NCI-H1048 (cell line): ENCODE measurements at regions not wholly inside any gene's neighbourhood (a gene's known extent, or its start where the extent isn't known, plus 50 kb on each side); places are given as distances from the start of the nearest gene placed in this dataset.
"Not testable (repeated sequence)": the region's sequence is repeated elsewhere in the genome, so short reads cannot be mapped to it uniquely, and the experiment has no call there.

Experiments
- DNase-seq: peaks from one replicate; lab custom pipeline; 2025; lab: John Stamatoyannopoulos, UW

- no peak for DNase-seq
Observed at GRCh38 chr11:116335078-116335477, 437.7 kb downstream of the BUD13 start.

- no peak for DNase-seq
Observed at GRCh38 chr11:116334596-116334995, 438.2 kb downstream of the BUD13 start.

GRCh38 chr11:116333001-116333535, 439.7 kb downstream of the BUD13 start:
- no peak for DNase-seq

GRCh38 chr11:116332391-116332790, 440.4 kb downstream of the BUD13 start:
- no peak for DNase-seq

GRCh38 chr11:116331381-116331780, 441.4 kb downstream of the BUD13 start:
- no peak for DNase-seq

DNA sequence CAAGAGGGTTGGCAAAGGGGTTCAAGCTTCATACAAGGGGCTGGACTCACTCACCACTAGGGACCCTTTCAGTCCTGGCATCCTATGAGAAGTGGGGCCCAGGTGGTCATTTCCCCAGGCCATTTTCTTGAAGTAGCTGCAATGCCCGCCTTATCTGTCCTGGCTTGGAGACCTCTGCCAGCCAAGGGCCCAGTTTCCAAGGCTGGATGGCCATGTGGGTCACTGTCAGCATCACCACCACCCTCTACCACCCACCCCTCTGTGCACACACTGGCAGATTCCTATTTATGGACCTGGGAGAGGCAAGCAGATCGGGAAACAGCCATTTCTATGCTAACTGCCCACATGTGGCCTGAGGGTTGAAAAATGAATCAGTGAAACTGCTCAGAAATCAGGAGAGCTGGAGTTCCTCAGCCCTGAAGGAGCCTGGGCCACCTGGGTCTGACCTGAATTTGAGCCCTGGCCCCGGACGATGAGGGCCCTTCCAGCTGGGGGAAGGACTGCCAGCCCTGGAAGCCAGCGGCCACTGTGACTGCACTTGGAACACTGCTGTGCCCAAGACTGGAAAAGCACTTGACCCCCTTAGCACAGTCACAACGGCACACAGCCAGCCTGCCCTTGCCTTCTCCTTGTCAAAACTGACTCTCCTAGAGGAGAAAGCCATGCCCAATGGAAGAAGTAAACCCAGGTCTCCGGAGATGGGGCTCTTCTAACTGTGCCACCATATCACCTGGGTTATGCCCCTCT, 442.2 kb downstream of the BUD13 start:
- no peak for DNase-seq

DNA sequence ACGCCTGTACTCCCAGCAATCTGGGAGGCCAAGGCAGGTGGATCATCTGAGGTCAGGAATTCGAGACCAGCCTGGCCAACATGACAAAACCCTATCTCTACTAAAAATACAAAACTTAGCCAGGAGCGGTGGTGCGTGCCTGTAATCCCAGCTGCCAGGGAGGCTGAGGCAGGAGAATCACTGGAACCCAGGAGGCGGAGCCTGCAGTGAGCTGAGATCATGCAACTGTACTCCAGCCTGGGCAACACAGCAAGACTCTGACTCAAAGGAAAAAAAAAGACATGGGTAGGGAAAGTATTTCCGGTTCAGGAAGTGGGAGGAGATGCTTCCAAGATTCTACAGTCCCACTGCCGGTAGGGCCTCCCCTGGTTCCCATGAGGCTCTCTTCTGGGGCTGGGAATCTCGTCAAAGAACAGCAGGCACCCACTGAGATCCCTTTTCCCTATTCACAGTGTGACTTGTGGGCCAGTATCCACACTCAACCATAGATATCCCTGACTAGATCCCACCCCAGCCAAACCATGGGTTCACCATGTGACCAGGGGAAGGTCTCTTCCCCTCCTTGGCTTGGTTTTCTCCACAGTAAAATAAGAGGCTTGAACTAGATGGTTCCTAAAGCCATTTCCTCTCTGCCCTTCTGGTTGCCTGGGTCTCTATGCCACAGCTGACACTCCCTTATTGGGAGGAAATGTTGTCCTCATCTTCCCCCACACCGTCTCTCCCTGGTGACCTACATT, 443.3 kb downstream of the BUD13 start:
- no peak for DNase-seq

DNA sequence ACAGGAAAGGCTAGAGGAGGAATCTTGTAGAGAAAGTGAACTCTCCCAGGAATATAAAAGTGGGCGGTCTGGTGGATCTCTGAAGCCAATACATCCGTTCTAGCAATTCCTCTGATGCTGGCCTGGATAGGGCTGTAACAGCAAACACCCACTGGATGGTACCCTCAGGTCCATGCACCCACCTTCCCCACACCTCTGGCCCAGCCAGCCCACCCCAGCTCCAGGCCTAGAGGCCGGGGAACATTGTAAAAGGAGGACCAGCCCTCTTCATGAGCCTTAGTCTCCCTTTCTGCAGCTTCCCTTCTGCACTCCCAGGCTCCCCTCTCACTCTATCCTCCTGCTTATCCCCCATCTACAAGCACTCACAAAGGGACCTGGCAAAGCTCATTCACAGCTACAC, 443.9 kb downstream of the BUD13 start:
- no peak for DNase-seq

GRCh38 chr11:116328391-116328790, 444.4 kb downstream of the BUD13 start:
- no peak for DNase-seq

- DNase-seq, result no peak
Observed at GRCh38 chr11:116326146-116326545, 446.6 kb downstream of the BUD13 start.

DNA sequence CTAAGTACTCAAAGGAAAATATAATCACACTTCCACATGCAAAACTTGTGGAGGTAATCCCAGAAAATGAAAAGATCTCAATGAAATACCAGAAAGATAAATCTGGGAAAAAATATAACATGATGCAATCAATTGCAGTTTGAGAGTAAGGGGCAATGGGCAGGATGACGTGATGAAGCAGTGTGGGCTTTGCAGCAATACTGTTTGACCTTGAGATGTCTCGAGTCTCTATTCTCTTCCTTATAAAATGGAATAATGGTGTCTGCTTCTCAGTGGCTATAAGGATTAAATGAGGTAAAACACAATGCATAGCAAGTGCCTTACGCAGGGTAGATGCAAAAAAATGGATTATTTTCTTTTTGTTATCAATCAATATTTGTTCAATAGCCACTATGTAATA, 447.5 kb downstream of the BUD13 start:
- no peak for DNase-seq

- not testable (repeated sequence) for DNase-seq
Observed at GRCh38 chr11:116324077-116324476, 448.7 kb downstream of the BUD13 start.

- DNase-seq, result no peak
Observed at GRCh38 chr11:116317212-116317611, 455.6 kb downstream of the BUD13 start.

DNA sequence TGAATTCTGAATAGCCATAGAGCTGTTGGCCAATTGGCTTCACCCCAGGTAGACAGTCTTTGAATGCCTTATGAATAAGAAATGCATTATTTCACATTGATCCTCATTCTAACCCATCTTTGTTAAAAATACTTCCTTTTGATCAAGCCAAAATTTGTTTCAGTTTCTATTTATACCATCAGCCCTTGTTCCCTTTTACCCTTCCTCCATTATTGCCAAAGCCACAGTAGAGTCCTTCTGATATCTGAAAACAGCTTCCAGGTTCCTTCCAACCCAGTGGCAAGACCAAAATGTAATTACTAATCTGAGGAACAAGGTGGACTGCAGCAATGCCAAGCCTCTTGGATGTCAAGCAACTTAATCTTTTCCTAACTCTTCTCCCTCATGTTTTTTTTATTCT, 458.8 kb downstream of the BUD13 start:
- DNase-seq, result no peak

GRCh38 chr11:116312570-116313391, 460.0 kb downstream of the BUD13 start:
- no peak for DNase-seq

DNA sequence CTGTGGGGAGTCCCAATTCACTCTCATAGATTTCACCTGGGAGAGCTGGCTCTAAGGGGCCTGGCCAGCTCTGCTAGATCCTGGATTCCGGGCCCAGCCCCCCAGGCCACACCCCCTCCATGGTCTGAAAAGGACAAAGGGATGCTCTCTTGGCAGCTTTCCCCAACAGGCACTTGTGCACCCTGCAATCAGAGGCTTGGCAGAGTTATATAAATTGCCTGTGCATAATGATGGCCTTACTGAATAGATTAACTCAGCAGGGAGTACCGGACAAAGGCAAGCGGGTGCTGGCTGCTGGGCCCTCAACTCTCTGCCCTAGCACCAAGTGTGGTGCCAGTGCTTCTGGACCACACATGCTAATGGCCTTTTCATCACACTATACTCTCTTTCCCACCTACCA, 461.6 kb downstream of the BUD13 start:
- no peak for DNase-seq

DNA sequence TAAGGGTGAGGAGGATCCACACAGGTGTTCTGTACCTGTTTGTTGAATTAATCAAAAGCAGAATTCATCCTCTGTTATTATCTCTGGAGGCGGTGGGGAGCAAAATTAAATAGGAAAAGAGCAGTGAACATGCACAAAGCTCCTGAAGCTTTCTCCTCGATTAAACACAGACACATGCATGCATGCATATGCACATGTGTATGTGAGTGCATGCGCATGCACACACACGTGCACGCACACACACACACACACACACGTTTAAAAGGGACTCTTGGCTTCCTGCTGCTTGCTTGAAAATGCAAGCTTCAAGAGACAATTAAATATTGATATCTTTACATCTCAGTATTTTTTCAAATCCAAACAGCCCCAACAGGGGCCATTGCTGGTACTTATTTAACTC, 462.1 kb downstream of the BUD13 start:
- DNase-seq, result no peak

GRCh38 chr11:116310226-116310625, 462.6 kb downstream of the BUD13 start:
- DNase-seq, result no peak

- DNase-seq, result no peak
Observed at GRCh38 chr11:116309446-116309845, 463.3 kb downstream of the BUD13 start.

DNA sequence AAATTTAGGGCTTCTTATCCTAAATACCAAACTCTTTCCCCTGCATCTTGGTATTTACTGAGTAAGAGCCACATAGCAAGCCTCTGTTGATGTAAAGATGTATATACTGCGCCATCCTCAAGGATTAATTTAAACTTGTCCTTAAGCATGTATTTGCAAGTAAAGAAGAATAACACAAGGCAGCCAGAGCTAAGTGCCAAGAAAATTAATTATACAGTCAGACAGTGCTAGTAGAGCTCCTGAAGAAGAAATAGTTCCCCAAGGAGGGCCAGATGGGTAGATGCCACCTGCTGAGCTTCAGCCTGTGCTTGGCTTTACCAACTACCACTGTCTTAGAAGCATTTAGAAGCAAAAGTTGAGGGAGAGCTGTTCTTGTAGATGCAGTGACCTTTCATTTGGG, 470.0 kb downstream of the BUD13 start:
- no peak for DNase-seq

DNA sequence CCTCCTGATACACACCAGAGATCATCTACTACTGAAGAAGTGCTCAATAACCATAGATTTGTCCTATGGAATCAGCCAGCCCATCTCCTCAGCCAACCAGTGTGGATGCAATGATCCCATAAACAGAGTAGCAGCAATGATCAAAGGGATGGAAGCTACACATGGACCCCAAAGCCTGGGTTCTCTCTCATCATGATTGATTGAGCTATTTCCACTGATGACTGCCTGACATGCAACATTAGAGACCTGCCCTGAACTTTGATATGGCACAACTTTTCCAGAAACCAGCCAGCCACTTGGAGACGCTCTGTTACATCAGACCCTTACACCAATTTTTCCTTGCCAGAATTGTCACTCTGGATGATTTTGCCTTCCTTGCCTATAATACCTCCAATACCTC, 471.6 kb downstream of the BUD13 start:
- no peak for DNase-seq

- no peak for DNase-seq
Observed at GRCh38 chr11:116300232-116300631, 472.6 kb downstream of the BUD13 start.

DNA sequence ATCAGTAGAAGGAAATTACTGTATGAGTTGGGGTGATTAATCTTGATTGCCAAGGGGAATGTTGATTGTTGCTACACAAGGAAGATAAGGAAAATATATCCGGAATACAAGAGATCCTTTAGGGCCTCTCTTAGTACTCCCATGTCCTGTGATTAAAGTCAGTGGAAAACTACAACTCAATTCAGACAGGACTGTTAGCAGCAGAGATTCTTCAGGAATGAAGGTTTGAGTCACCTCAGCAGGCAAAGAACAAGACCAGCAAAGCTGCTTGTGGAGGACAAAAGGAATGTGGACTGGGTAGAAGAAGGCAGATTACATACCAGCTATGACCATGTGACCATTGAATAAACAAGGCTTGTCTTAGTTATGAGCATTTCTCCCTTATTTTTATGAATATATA, 478.2 kb downstream of the BUD13 start:
- no peak for DNase-seq
